Mesothelial cell of epicardium (in vitro differentiated cells): ENCODE measurements at regions not wholly inside any gene's neighbourhood (a gene's known extent, or its start where the extent isn't known, plus 50 kb on each side); places are given as distances from the start of the nearest gene placed in this dataset.

Experiments
- DNase-seq, 2 experiments: peaks; one replicate each; pipeline ENCODE4 v3.0.0; 2021; ENCODE audit warnings: low spot score in 2 of 2; ENCODE audit not compliant: unreplicated experiment in 2 of 2
- H3K27ac Mint-ChIP-seq: 2 replicates; pipeline ENCODE4 v1.8.0; 2021; ENCODE audit warnings: mixed read lengths
- H3K27me3 Mint-ChIP-seq: 2 replicates; pipeline ENCODE4 v1.8.0; 2021; ENCODE audit warnings: low read depth, mixed read lengths
- H3K36me3 Mint-ChIP-seq: 2 replicates; pipeline ENCODE4 v1.8.0; 2021; ENCODE audit warnings: mixed read lengths
- H3K4me1 Mint-ChIP-seq: 2 replicates; pipeline ENCODE4 v1.8.0; 2021; ENCODE audit warnings: mixed read lengths
- H3K4me3 Mint-ChIP-seq: 2 replicates; pipeline ENCODE4 v1.8.0; 2021; ENCODE audit warnings: mild to moderate bottlenecking, moderate library complexity, mixed read lengths
- H3K9me3 Mint-ChIP-seq: 2 replicates; pipeline ENCODE4 v1.8.0; 2021; ENCODE audit warnings: mixed read lengths
- CTCF ChIP-seq: fragments of 200-600 bp; sonication (generic); IDR thresholded peaks from one replicate; pipeline ENCODE4 v1.5.0; 2021; ENCODE audit warnings: antibody characterized with exemption; ENCODE audit not compliant: unreplicated experiment

DNA sequence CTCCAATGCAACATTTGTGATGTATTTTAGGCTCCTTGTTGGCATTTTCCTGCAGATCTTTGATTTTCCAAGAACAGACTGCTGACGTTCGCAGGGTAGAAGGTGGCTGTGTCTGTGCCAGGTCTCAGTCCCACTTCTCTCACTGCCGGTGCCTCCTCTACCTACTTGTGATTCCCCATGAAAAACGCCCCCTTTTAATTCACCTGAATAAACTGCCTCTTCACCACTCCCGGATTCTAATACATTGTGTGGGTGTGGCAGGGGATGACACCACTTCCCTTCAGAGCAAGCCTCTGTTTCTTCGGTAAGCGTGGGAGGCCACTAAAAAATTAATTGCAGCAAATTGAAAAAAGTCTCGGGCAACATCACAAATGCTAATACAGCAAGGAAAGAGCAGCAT is 96.1 kb upstream of the FAM9B start:
- DNase-seq, result no peak
- H3K4me3 Mint-ChIP-seq, result no peak overlapping the region
- peaks cover 2% of the 10 kb centered on the region for H3K27me3 Mint-ChIP-seq
- H3K9me3 Mint-ChIP-seq, result peaks cover 43% of the 10 kb centered on the region
- no peaks in the 10 kb centered on the region for H3K4me1 Mint-ChIP-seq
- TF ChIP-seq CTCF, result no peak
- H3K36me3 Mint-ChIP-seq, result no peaks in the 10 kb centered on the region
- H3K27ac Mint-ChIP-seq, result no peak overlapping the region

DNA sequence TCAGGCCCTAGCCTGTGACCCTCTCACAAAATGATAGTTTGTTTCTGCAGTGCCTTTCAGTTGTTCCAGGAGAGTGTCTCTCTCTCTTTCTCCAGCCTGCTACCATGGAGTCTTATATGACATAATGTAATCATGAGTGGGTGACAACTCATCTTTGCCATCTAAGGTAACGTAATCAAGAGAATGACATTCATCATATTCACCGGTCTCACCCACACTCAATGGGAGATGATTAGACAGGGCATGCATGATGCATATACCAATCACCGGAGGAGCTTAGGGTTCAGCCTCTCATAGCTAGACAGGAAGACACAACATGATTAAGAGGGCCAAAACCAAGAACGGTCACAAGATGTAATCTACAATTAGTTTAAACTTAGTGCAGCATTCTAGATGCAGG is 97.1 kb upstream of the FAM9B start:
- DNase-seq, result no peak
- Mint-ChIP-seq H3K27ac (no peak overlapping the region), H3K27me3 (peaks cover 2% of the 10 kb centered on the region), H3K36me3 (no peaks in the 10 kb centered on the region), H3K4me3 (no peak overlapping the region), H3K9me3 (peaks cover 45% of the 10 kb centered on the region), H3K4me1 (peaks cover 2% of the 10 kb centered on the region)
- TF ChIP-seq CTCF, result no peak

DNA sequence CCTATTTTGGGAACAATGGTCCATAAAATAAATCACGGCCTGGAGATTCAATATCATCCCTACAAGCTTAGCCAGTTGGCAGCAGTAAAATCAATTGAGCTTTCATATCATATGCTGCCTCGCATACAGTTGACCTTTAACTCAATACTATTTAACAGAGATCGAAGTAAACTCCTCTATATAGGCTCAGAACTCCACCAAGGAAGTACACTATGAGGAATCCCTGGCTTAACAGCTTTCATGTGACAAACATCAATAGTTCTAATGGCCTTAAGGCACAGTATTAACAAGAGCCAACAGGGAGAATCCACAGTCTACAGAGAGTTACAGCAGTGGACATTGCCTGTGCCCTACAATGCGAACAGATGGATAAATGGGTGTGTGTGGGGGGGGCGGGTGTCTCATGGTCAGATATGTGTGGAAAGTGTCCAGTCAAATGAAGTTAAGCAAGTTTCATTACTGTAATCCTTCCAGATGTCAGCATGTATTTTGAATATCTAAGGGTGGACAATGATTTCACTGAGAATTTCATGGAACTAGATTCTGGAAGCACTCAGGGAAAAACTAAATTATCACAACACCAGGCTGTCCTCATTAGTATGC is 98.2 kb upstream of the FAM9B start:
- no peak overlapping the region for H3K4me3 Mint-ChIP-seq
- peaks cover 40% of the 10 kb centered on the region for H3K9me3 Mint-ChIP-seq
- peaks cover 5% of the 10 kb centered on the region for H3K4me1 Mint-ChIP-seq
- H3K36me3 Mint-ChIP-seq, result no peaks in the 10 kb centered on the region
- H3K27ac Mint-ChIP-seq, result no peak overlapping the region
- peaks cover 2% of the 10 kb centered on the region for H3K27me3 Mint-ChIP-seq
- no peak for TF ChIP-seq CTCF
- DNase-seq, result no peak

DNA sequence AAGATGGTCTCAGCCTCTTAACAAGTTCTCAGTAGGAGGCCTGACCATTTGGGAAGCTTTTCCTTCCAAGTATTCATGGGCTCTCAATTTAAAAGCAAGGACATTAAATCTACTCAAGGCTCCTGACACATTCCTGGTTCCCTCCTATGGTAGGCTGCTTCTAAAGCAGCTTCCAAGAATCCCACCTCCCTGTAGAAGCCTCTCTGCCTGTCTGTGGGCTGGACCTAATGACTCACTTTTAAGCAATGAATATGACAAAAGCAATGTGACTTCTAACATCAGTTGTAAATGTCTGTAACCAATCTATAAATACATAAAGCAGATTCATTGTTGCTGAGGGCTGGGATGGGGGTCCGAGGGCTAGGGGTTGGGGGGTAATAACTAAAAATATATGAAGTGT is 99.5 kb upstream of the FAM9B start:
- Mint-ChIP-seq H3K4me1 (peaks cover 5% of the 10 kb centered on the region), H3K27ac (no peak overlapping the region), H3K4me3 (no peak overlapping the region), H3K36me3 (no peaks in the 10 kb centered on the region), H3K27me3 (peaks cover 2% of the 10 kb centered on the region), H3K9me3 (peaks cover 33% of the 10 kb centered on the region)
- DNase-seq, result no peak
- no peak for TF ChIP-seq CTCF

DNA sequence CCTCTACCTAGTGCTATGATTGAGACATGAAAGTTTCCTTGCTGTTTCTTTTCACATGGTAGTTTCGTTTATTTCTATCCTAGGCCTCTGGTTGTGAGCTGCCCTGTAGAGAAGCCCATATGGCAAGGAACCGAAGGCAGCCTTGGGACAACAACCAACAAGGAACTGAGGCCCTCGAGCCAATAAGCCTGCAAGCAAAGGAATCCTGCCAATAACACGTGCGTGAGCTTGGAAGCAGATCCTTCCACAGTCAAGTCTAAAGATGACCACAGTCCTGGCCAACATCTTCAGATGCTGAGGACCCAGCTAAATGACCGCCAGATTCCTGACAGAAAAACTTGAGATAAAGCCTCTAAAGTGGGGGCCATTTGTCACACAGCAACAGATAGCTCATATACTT is 100.4 kb upstream of the FAM9B start:
- Mint-ChIP-seq H3K4me3 (no peak overlapping the region), H3K27ac (no peak overlapping the region), H3K27me3 (peaks cover 2% of the 10 kb centered on the region), H3K4me1 (peaks cover 5% of the 10 kb centered on the region), H3K9me3 (peaks cover 36% of the 10 kb centered on the region), H3K36me3 (no peaks in the 10 kb centered on the region)
- TF ChIP-seq CTCF, result no peak
- no peak for DNase-seq
